Stimulated activated CD8-positive, alpha-beta memory T cell treated with anti-CD3 and anti-CD28 coated beads, Interleukin-15, amount 100 ng/mL, for 1 hour (primary cell): ENCODE measurements at regions not wholly inside any gene's neighbourhood (a gene's known extent, or its start where the extent isn't known, plus 50 kb on each side); places are given as distances from the start of the nearest gene placed in this dataset.

ENCODE experiments used
- DNase-seq: peaks from one replicate; pipeline ENCODE4 v3.0.0-alpha.2; 2020; ENCODE audit warnings: low read depth

DNA sequence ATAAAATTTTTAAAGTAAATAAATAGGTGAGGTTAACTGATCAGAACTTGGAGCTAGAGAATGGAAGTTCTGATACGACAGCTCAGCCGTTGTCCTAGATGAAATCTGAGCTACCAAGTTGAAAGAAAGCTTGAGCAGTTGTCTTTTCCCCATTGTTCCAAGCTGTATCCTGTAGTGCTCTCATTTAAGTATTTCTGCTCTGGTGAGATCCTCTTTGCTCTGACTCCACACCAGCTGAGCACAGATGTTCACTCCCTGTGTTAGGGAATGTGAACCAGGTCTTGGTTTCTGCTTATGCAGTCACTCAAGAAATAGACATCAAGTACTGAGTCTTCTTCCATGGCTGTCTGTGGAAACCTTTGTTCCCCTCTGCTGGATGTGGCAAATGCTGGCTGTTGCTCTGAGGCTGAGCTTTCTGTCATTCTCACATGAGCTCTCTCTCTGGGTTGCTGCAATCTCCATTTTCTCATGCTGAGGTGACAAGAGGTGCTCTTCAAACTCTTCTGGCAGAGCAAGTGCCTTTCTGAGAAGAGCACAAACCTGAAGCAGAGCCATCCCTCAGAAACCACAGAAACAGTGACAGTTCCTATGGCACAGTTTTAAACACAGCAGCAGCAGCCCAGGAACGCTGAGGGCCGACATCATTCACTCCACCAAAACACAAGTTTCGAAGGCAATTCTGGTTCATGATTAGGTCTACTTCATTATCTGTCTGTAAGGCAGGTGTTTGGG, 194.1 kb downstream of the SP3 start:
- no peak for DNase-seq

DNA sequence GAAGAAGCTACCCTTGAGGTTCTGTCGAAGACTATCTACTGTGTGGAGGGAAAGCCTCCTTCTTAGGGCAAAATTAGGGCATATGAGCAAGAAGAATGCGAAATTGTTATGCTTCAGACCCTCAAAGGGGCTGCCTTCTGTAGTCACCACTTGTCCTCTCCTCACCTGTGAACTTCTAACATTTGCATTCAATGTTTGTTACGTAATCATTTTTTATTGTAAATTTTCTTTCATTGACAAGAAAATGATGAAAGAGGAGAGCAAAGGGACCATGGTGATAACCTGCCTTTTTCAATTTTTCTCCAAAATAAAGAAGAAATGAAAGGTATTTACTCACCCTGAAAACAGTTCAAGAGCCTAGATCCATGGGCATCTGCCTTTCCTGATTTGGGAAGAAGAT, 193.0 kb downstream of the SP3 start:
- DNase-seq: no peak

DNA sequence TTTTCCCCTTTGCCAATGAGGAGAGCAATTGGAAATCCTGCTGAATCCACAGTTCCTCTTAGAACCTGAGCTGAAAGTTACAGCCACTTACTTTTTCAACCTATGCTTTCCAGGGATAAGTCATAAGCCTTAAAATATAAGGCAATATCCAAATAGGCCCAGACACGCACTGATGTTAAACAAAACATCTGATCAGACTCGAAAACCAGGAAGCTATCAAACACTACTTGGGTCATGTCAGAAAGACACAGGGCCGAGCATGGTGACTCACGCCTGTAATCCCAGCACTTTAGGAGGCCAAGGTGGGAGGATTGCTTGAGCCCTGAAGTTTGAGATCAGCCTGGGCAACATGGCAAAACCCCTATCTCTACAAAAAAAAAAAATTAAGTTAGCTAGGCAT, 192.1 kb downstream of the SP3 start:
- DNase-seq: no peak

DNA sequence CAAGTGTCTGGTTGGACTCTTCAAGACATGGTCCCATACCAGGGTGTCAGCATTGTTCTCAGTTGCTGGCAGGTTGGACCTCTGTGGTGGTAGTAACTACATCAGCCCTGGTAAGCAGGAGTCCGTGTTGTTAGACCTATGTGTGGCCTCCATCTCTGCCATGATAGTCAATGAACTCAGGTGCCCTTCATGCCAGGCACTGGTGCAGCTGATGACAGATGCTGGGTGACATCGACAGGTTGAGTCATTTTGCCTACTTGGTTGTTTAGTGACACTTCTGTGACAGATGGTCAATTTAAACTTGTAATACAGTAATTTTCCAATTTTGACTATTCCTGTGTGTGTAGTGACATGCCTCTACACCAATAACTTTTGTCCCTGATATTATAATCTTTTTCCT, 189.7 kb downstream of the SP3 start:
- DNase-seq: no peak

GRCh38 chr2:173782681-173783080, 182.5 kb downstream of the SP3 start:
- DNase-seq: no peak

GRCh38 chr2:173783382-173783781, 181.8 kb downstream of the SP3 start:
- DNase-seq: no peak

DNA sequence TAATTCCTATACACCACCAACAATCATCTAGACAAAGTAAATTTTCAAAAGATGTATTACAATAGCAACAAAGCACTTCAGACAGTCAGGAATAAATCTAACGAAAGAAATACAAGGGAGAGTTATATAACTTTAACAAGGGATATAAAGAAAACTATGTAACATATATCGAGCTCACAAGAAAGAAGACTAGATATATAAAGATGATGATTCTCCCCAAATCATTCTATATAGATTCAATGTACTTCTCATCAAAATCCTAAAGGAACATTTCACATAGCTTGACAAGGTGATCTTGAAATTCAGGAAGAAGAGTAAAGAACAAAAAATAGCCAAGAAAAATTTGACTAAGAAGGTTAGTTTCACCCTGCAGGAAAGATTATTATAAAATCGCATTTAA, 179.4 kb downstream of the SP3 start:
- DNase-seq: no peak

DNA sequence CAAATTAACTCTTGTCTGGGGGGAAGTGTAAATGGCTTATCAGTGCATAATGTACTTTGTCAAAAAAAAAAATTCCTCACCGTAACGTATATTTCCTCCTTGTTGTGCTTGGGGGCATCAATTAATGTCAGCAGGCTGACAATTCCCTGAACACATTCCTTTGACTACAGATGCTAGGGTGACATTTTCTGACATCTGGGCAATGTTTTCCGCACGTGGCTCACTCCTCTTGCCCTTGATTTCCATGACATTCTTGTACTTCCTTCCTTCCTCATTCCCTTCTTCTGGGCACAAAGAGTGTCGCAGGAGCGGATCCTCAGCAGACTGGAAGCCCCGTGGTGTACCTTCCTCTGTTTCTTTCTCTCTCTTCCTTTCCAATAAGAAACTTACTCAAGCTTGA, 173.7 kb downstream of the SP3 start:
- DNase-seq: no peak

- no peak for DNase-seq
These were observed 173.0 kb downstream of the SP3 start for GRCh38 chr2:173792166-173792565.

DNA sequence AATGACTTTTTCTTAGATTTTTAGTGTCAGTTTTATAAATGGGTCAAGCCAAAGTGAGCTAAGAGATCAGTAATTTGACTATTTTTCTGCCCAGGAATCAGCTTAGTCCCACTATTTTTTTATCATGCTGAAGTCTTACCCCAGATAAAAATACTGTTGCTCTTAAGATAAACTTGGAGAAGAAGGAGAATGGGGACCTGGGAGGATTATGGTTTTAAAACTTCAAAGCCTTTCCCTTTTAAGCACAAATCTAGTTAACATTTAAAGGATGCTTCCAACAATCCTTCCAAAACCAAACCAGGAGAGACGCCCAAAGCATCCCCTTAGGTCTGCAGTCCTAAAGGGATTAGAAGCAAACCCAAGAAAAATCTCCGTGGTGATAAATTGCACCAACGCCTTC, 172.4 kb downstream of the SP3 start:
- DNase-seq: no peak

DNA sequence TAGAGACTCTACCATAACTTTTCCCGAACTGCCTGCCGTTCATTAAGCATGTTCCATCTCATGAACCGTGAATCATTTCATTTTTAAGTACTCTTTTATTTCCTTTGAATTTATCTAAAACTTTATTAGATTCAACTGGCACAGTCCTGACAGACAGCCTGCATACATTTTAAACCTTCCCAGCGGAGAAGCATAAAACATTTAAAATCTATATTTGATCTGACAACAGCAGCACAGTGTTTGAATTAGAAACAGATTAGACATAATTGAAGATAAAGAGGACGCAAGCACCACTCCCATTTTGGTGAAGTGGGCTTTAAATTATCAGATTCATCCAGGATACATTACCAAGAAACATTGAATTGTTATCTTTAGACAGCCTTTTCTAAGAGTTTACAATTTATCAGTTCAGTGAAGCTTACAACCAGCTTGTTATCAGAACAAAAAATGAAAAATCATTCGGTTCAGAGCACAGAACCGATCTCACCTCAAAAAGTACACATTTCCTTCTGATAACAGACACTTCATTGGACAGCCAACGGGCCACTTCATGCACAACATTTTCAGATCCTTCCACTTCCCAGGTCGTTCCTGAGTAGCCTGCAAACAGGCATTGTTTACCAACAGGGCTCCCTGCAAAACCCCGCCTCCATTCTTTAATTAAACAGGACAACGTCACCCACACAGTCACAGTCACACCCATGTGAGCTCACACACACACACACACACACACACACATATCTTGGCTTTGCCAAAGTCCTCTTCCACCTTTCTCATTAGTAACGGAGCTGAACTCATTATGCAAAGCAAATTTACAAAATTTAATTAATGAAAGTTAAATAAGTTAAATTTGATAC, 171.2 kb downstream of the SP3 start:
- DNase-seq: no peak

- DNase-seq: no peak
These were observed 167.4 kb downstream of the SP3 start for GRCh38 chr2:173797586-173798263.

- no peak for DNase-seq
These were observed 162.7 kb downstream of the SP3 start for GRCh38 chr2:173802518-173802917.

GRCh38 chr2:173803449-173803848, 161.7 kb downstream of the SP3 start:
- DNase-seq: no peak

- DNase-seq: no peak
These were observed 158.4 kb downstream of the SP3 start for GRCh38 chr2:173806761-173807160.

DNA sequence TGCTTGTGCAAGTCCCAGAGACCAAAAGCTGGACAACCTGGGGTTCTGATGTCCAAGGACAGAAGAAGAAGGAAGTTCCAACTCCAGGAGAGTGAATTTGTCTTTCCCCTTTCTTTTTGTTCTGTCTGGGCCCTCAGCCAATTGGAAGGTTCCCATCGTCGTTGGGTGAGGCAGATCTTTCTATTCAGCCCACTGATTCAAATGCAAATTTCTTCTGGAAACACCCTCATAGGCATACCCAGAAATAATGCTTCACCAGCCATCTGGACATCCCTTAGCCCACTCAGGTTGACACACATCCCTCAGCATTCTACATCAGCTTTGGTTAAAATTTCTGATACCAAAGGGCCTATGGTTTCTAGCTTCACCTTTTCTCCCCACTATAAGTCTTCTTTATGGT, 156.5 kb downstream of the SP3 start:
- no peak for DNase-seq

DNA sequence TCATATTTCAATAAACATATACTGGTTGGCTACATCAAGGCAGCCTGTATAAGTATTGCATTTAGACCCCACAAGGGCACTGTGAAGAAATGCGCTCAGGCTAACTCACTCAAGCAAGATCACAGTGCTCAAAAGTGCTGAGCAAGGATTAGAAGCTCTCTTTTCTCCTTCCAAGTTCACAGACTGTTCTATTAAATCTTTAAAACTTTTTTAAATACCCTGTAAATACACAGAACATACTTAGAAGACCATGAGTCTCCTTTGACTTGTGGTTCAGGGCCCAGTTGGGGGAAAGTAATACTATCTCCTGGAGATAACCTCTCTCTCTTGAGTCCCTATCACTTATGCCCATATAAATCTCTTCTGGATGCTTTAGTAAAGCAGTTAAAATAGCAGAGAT, 152.9 kb downstream of the SP3 start:
- DNase-seq: no peak

DNA sequence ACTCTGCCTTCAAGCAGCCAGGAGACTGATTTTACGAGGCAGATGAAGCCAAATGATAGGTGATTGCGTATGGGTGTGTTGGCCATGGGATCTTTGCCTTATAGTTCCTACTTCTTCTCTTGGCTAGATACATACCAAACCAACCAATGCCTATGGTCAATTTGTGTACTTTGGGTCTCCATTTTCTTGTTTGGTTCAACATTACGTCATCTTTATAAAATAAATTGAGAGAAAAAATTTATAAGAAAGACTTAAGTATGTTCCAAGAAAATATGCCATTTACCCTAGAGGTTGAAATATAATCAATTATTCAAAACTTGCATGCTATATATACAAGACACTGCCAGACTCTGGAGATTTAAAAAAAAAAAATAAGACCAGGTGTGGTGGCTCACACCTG, 150.9 kb downstream of the SP3 start:
- no peak for DNase-seq

GRCh38 chr2:173815772-173816171, 149.4 kb downstream of the SP3 start:
- no peak for DNase-seq

DNA sequence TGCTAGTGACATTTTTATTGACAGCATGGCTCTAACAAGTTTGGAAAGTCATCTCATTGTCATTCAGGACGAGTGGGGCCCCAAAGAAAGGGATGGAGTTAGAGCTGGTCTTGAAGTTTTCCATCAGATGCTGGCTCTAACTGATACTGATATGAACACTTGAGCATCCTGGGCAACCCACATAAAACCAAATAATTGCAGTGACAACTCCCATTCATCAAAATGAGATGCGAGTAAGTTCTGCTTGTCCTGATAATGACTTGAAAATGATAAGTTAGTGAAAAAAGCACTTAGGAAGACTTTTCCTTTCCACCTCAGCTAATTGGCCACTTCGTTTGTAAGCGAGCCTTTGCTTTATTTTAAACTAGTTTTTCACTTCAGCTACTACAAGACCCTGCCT, 147.6 kb downstream of the SP3 start:
- no peak for DNase-seq

GRCh38 chr2:173818285-173818684, 146.9 kb downstream of the SP3 start:
- no peak for DNase-seq

GRCh38 chr2:173819852-173820251, 145.3 kb downstream of the SP3 start:
- DNase-seq: no peak

DNA sequence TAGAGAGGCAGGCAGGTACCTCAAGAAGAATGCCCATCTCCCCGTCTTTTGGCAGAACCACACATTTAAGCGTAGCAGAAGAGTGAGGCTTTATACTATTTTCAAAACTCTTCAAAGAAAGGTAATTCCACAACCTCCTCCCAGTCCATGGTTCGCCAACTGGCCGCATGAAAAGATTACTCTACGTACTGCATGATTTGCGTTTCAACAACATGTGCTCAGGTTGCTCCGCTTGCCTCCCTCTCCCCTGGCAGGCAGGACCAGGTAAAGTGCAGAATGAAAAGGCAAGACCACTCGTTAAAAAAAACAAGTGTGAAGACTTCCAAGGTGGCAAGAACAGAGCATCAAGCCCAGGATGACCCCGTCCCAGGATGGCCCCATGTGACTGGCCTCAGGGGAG, 143.7 kb downstream of the SP3 start:
- no peak for DNase-seq
